Hepatocyte (in vitro differentiated cells): ENCODE measurements at regions not wholly inside any gene's neighbourhood (a gene's known extent, or its start where the extent isn't known, plus 50 kb on each side); places are given as distances from the start of the nearest gene placed in this dataset.

Source experiments
- DNase-seq: peaks from one replicate; pipeline ENCODE4 v3.0.0-alpha.2; 2016; ENCODE audit warnings: low spot score
- H2AFZ ChIP-seq: fragments of 200-600 bp; sonication (generic); 2 replicates; pipeline ENCODE4 v1.6.0; 2016; ENCODE audit warnings: antibody characterized with exemption, mild to moderate bottlenecking
- H3K27ac ChIP-seq: fragments of 200-600 bp; sonication (generic); 2 replicates; pipeline ENCODE4 v1.5.1; 2016; ENCODE audit warnings: mild to moderate bottlenecking
- H3K27me3 ChIP-seq: fragments of 200-600 bp; sonication (generic); 2 replicates; pipeline ENCODE4 v1.6.1; 2016
- H3K36me3 ChIP-seq: fragments of 200-600 bp; sonication (generic); replicated peaks from 2 replicates; pipeline ENCODE4 v1.5.1; 2016; ENCODE audit warnings: low read depth; ENCODE audit not compliant: insufficient read depth
- H3K4me1 ChIP-seq: fragments of 200-600 bp; sonication (generic); 2 replicates; pipeline ENCODE4 v1.5.1; 2016; ENCODE audit warnings: mild to moderate bottlenecking, moderate library complexity; ENCODE audit not compliant: insufficient read depth
- H3K4me2 ChIP-seq: fragments of 200-600 bp; sonication (generic); 2 replicates; pipeline ENCODE4 v1.6.0; 2016
- H3K4me3 ChIP-seq: fragments of 200-600 bp; sonication (generic); 2 replicates; pipeline ENCODE4 v1.5.1; 2016; ENCODE audit warnings: mild to moderate bottlenecking
- H3K79me2 ChIP-seq: fragments of 200-600 bp; sonication (generic); 2 replicates; pipeline ENCODE4 v1.6.0; 2017; ENCODE audit warnings: mild to moderate bottlenecking
- H3K9me2 ChIP-seq: fragments of 200-600 bp; sonication (generic); replicated peaks from 2 replicates; pipeline ENCODE4 v1.6.0; 2017; ENCODE audit warnings: mild to moderate bottlenecking; ENCODE audit not compliant: insufficient read depth
- H3K9me3 ChIP-seq: fragments of 200-600 bp; sonication (generic); 2 replicates; pipeline ENCODE4 v1.5.1; 2016; ENCODE audit warnings: low read depth, mild to moderate bottlenecking
- H4K20me1 ChIP-seq: fragments of 200-600 bp; sonication (generic); 2 replicates; pipeline ENCODE4 v1.6.0; 2016; ENCODE audit warnings: mild to moderate bottlenecking; ENCODE audit not compliant: insufficient read depth, poor library complexity, severe bottlenecking
- EZH2 ChIP-seq: fragments of 200-600 bp; sonication (generic); IDR thresholded peaks from 2 replicates; pipeline ENCODE4 v1.6.1; 2016; ENCODE audit warnings: antibody characterized with exemption, mild to moderate bottlenecking, borderline replicate concordance
- EZH2phosphoT487 ChIP-seq: fragments of 200-600 bp; sonication (generic); IDR thresholded peaks from one replicate; pipeline ENCODE4 v1.6.1; 2018; ENCODE audit warnings: antibody characterized with exemption, mild to moderate bottlenecking, low read depth, moderate library complexity; ENCODE audit not compliant: unreplicated experiment, severe bottlenecking
- WGBS: methylation state at CpG from one replicate; pipeline ENCODE4 v1.1.6; 2016; ENCODE audit warnings: low lambda C conversion rate; ENCODE audit errors: missing lambda C conversion rate; 5-methylcytosine and 5-hydroxymethylcytosine counted together
- TF ChIP-seq, protein P1 (sequence below): fragments of 200-600 bp; sonication (generic); IDR thresholded peaks from 2 replicates; pipeline ENCODE4 v1.5.1; 2016; ENCODE audit warnings: antibody characterized with exemption, mild to moderate bottlenecking; ENCODE audit not compliant: poor library complexity

DNA sequence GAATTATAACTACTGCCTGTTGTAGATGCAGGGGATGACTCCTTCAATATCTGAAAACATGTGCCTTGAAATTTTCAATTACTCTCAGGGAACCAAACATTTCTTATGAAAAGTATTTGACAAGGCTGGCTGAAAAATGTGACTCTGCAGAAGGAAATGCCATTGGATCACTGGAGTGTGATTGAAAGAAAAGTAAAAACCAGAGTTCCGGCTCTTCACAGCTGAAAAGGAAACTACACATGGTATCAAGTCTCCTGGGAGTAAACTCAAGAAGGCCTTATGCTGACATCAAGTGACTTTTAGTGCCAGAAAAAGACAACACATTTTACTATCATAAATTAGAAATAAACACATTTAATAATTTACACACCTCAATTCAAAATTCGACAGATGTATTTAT lies 693.0 kb downstream of the LRFN5 start:
- no peaks in the 10 kb centered on the region for H3K9me2 ChIP-seq
- no peak overlapping the region for H3K27ac ChIP-seq
- H3K27me3 ChIP-seq, result no peaks in the 10 kb centered on the region
- H3K9me3 ChIP-seq, result no peaks in the 10 kb centered on the region
- no peak for DNase-seq
- no peak overlapping the region for H3K4me2 ChIP-seq
- H3K79me2 ChIP-seq, result no peaks in the 10 kb centered on the region
- no peak overlapping the region for H2AFZ ChIP-seq
- WGBS, result 87% methylated on average over 2 of the region's 2 CpGs
- no peaks in the 10 kb centered on the region for H4K20me1 ChIP-seq
- H3K36me3 ChIP-seq, result no peaks in the 10 kb centered on the region
- no peaks in the 10 kb centered on the region for H3K4me1 ChIP-seq
- H3K4me3 ChIP-seq, result no peak overlapping the region
- TF ChIP-seq EZH2, result no peak
- TF ChIP-seq EZH2phosphoT487, result no peak
- TF ChIP-seq, protein P1, sequence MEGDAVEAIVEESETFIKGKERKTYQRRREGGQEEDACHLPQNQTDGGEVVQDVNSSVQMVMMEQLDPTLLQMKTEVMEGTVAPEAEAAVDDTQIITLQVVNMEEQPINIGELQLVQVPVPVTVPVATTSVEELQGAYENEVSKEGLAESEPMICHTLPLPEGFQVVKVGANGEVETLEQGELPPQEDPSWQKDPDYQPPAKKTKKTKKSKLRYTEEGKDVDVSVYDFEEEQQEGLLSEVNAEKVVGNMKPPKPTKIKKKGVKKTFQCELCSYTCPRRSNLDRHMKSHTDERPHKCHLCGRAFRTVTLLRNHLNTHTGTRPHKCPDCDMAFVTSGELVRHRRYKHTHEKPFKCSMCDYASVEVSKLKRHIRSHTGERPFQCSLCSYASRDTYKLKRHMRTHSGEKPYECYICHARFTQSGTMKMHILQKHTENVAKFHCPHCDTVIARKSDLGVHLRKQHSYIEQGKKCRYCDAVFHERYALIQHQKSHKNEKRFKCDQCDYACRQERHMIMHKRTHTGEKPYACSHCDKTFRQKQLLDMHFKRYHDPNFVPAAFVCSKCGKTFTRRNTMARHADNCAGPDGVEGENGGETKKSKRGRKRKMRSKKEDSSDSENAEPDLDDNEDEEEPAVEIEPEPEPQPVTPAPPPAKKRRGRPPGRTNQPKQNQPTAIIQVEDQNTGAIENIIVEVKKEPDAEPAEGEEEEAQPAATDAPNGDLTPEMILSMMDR, result no peak

- H3K9me2 ChIP-seq, result no peaks in the 10 kb centered on the region
- DNase-seq, result no peak
- 69% methylated on average over 1 of the region's 1 CpG for WGBS
Measured at GRCh38 chr14:42293180-42293579, 686.5 kb downstream of the LRFN5 start.

DNA sequence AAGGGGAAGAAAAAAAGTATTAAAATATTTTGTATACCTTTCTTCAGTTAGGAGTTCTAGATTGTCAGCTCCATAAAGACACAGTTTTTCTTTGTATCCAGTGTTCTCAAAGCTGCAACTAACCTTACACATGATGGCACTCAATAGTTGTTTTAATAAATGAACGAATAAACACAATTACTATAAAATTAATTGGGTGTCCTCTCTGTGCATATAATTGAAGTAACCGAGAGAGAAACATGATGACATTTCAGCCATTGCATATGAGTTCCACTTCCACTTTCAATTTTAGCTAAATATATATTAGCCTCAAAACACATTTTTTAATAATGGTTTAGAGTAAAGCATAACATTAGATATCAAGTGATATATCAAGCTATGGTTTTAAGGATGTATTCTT lies 671.2 kb downstream of the LRFN5 start:
- Histone ChIP-seq H4K20me1 (no peaks in the 10 kb centered on the region), H3K79me2 (no peaks in the 10 kb centered on the region), H3K4me2 (no peak overlapping the region), H3K27me3 (no peaks in the 10 kb centered on the region), H3K36me3 (no peaks in the 10 kb centered on the region), H3K9me3 (no peaks in the 10 kb centered on the region), H3K4me3 (no peak overlapping the region), H3K9me2 (no peaks in the 10 kb centered on the region), H3K27ac (no peak overlapping the region), H2AFZ (no peak overlapping the region), H3K4me1 (no peaks in the 10 kb centered on the region)
- no peak for DNase-seq
- no peak for TF ChIP-seq EZH2phosphoT487
- TF ChIP-seq, protein P1, result no peak
- TF ChIP-seq EZH2, result no peak
- 77% methylated on average over 2 of the region's 2 CpGs for WGBS

More at GRCh38 chr14:42293180-42293579, 686.5 kb downstream of the LRFN5 start:
- Histone ChIP-seq H3K36me3 (no peaks in the 10 kb centered on the region), H3K27ac (no peak overlapping the region), H3K4me2 (no peak overlapping the region), H3K4me3 (no peak overlapping the region), H3K79me2 (no peaks in the 10 kb centered on the region), H3K27me3 (no peaks in the 10 kb centered on the region), H4K20me1 (no peaks in the 10 kb centered on the region), H2AFZ (no peak overlapping the region), H3K9me3 (no peaks in the 10 kb centered on the region), H3K4me1 (no peaks in the 10 kb centered on the region)
- no peak for TF ChIP-seq EZH2phosphoT487
- TF ChIP-seq, protein P1, result no peak
- TF ChIP-seq EZH2, result no peak

GRCh38 chr14:42269234-42269633 lies 662.6 kb downstream of the LRFN5 start:
- H3K27ac ChIP-seq, result no peak overlapping the region
- 70% methylated on average over 1 of the region's 1 CpG for WGBS
- H3K79me2 ChIP-seq, result no peaks in the 10 kb centered on the region
- no peaks in the 10 kb centered on the region for H3K4me1 ChIP-seq
- TF ChIP-seq EZH2, result no peak
- TF ChIP-seq, protein P1, result no peak
- no peak for TF ChIP-seq EZH2phosphoT487
- H3K9me2 ChIP-seq, result no peaks in the 10 kb centered on the region
- DNase-seq, result no peak
- H3K27me3 ChIP-seq, result no peaks in the 10 kb centered on the region
- H3K4me2 ChIP-seq, result no peak overlapping the region
- no peaks in the 10 kb centered on the region for H4K20me1 ChIP-seq
- H3K4me3 ChIP-seq, result no peak overlapping the region
- H2AFZ ChIP-seq, result no peak overlapping the region
- no peaks in the 10 kb centered on the region for H3K9me3 ChIP-seq
- H3K36me3 ChIP-seq, result no peaks in the 10 kb centered on the region
